NCI-H345 treated with DMSO at 0.1 percent for 48 hours (cell line): ENCODE measurements at regions not wholly inside any gene's neighbourhood (a gene's known extent, or its start where the extent isn't known, plus 50 kb on each side); places are given as distances from the start of the nearest gene placed in this dataset.
"Not testable (repeated sequence)": the region's sequence is repeated elsewhere in the genome, so short reads cannot be mapped to it uniquely, and the experiment has no call there.

ENCODE experiments used
- DNase-seq: peaks from one replicate; lab custom pipeline; 2025; ENCODE audit not compliant: unreplicated experiment; lab: John Stamatoyannopoulos, UW

GRCh38 chrX:66914080-66914479 is 275.2 kb upstream of the EDA2R start:
- no peak for DNase-seq

DNA sequence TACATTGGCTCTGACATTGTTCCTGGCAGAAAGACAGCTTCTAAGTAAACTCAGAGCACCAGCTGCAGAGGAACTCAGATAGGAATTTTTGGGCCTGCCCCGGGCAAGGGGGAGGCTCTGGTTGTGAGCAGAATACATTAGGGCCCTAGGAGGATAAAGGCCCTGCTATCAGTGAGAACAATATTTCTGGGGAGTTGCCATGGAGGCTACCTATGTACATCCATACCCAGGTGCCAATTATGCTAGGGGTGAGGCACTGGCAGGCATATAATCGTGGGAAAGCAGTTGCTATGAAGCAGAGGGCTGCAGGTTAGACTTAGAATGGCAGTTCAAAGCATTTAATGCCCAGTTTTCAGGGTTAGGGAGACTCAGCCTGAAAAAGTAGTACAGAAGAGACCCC is 273.5 kb upstream of the EDA2R start:
- DNase-seq, result no peak

- DNase-seq, result no peak
These were observed 263.2 kb upstream of the EDA2R start for GRCh38 chrX:66902081-66902480.

DNA sequence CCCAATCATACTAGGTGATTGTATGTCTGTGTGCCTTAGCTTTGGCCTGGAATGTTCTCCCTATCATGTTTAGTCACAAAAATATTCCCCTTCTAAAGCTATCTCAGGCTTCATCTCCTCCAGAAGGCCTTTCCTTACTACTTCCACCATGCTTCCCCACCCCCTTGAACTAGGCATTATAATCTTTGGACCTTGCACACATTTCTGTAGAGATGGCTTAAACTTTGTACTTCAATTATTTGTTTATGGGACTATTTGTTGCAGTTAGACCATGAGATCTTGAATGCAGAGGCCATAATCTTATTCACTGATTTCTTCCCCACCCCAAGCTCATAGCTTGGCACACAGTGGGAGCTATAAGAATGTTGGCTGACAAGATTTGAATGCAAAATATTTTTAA is 262.0 kb upstream of the EDA2R start:
- no peak for DNase-seq

- DNase-seq, result no peak
These were observed 253.1 kb upstream of the EDA2R start for GRCh38 chrX:66892004-66892403.

DNA sequence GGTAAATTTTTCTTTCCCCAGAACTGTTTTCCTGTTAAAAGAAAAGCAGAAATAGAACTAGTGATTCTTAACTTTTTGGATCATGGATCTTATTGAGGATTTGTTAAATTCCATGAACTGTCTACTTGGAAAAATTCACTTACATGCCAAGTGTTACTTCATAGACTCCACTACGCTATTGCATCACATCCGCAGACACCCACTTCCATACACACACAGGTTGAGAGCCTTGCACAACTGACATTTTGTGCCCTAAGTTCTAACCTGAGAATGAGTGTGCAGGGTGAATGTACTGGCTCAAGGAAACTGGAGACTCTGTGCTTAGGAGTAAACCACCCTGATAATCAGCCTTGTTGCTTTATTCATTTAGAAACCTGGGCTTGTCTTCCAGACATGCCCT is 250.5 kb upstream of the EDA2R start:
- DNase-seq, result no peak

DNA sequence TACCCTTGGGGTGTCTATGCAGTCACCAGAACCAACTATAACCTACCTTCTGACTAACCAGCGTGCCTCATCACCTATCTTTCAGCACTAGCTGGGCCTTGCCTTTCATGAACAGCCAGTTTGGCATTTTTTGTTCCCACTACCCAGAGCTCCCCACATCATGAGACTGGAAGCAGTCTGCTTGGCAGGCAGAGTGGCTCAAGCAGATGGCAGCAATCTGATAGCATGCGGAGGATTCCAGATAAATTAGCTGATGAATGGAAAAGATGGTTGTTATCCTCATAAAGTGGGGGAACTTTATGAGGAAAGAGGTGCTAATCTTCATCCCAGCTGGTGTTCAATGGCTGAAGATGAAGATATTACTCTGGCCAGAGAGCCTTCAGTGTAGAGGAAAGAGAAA is 243.2 kb upstream of the EDA2R start:
- no peak for DNase-seq

GRCh38 chrX:66876776-66877175 is 237.9 kb upstream of the EDA2R start:
- DNase-seq, result no peak

DNA sequence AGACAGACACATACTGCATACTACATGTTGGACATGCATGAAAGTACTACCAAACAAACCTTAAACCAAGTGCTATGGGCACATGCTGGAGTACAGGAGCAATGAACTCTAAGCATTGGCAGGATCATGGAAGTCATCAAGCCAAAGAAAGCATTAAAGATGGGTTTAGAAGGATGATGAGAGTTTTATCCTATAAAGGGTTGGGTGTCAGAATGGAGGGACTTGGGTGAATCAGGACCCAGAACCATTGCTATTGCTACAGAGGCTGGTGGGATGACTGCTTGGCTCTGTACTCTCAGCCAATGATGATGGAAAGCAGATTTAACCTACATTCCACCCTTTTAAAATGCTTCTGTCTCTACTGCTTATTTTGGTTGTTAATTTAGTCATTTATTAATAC is 233.9 kb upstream of the EDA2R start:
- peak; percentile 31 for DNase-seq

GRCh38 chrX:66863721-66864120 is 224.8 kb upstream of the EDA2R start:
- DNase-seq, result no peak

DNA sequence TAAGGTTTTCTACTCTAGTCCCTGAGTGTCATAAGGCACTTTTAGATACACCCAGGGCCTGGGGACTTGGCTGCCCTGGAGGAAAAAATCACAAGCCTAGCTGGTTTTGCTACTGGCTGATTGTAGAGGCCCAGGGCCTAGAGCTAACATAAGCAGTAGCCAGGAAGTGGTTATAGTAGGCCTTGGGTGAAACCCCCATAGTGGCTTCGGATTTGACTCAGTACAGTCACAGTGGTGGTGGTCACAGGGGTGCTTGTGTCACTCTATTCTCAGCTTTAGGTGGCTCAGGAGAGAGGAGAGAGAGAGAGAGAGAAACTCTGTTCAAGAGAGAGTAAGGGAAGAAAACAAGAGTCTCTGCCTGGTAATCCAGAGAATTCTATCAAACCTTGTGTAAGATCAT is 194.5 kb upstream of the EDA2R start:
- no peak for DNase-seq

GRCh38 chrX:66815227-66815626 is 176.3 kb upstream of the EDA2R start:
- DNase-seq, result no peak

DNA sequence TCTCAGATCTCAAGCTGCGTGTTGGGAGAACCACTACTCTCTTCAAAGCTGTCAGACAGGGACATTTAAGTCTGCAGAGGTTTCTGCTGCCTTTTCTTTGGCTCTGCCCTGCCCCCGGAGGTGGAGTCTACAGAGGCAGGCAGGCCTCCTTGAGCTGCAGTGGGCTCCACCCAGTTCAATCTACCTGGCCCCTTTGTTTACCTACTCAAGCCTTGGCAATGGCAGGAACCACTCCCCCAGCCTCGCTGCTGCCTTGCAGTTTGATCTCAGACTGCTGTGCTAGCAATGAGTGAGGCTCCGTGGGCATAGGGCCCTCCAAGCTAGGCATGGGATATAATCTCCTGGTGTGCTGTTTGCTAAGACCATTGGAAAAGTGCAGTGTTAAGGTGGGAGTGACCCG is 155.6 kb upstream of the EDA2R start:
- DNase-seq, result not testable (repeated sequence)

DNA sequence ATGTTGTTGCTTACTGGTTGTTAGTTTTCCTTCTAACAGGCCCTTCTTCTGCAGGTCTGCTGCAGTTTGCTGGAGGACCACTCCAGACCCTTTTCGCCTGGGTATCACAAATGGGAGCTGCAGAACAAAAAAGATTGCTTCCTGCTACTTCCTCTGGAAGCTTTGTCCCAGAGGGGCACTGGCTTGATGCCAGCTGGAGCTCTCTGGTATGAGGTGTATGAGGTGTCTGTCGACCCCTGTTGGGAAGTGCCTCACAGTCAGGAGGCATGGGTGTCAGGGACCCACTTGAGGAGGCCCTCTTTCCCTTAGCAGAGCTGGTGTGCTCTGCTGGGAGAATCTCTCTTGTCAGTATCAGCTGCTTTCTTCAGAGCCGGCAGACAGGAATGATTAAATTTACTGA is 127.4 kb upstream of the EDA2R start:
- DNase-seq, result no peak

- DNase-seq, result no peak
These were observed 121.8 kb upstream of the EDA2R start for GRCh38 chrX:66760651-66761050.

- DNase-seq, result no peak
These were observed 117.8 kb upstream of the EDA2R start for GRCh38 chrX:66756717-66757116.

GRCh38 chrX:66751136-66751782 is 112.4 kb upstream of the EDA2R start:
- DNase-seq, result no peak

GRCh38 chrX:66744519-66744918 is 105.6 kb upstream of the EDA2R start:
- not testable (repeated sequence) for DNase-seq

- no peak for DNase-seq
These were observed 92.5 kb upstream of the EDA2R start for GRCh38 chrX:66731398-66731797.

- DNase-seq, result no peak
These were observed 90.0 kb upstream of the EDA2R start for GRCh38 chrX:66728818-66729271.

GRCh38 chrX:66717926-66718325 is 79.0 kb upstream of the EDA2R start:
- no peak for DNase-seq

- no peak for DNase-seq
These were observed 59.7 kb upstream of the EDA2R start for GRCh38 chrX:66698273-66699204.
